ENCODE measurements at regions not wholly inside any gene's neighbourhood (a gene's known extent, or its start where the extent isn't known, plus 50 kb on each side); places are given as distances from the start of the nearest gene placed in this dataset.

DNA sequence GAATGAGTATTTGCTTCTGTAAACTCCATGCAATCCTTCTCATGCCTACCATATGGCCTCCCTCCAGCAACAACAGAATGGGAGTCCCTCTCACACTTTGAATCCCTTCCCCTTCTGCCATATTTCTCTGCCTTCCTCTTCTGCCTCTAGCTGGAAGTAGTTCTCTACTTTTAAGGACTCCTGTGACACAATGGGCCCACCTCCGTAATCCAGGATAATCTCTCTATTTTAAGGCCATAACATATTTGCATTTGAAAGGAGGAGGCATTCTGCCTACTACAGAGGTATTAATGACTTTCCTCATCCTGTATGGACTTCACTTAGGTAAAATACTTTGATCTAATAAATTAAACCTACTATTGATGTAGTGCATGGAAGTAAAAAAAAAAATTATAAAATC lies 155.4 kb upstream of the ITGA1 start:
- TF ChIP-seq, protein P1, sequence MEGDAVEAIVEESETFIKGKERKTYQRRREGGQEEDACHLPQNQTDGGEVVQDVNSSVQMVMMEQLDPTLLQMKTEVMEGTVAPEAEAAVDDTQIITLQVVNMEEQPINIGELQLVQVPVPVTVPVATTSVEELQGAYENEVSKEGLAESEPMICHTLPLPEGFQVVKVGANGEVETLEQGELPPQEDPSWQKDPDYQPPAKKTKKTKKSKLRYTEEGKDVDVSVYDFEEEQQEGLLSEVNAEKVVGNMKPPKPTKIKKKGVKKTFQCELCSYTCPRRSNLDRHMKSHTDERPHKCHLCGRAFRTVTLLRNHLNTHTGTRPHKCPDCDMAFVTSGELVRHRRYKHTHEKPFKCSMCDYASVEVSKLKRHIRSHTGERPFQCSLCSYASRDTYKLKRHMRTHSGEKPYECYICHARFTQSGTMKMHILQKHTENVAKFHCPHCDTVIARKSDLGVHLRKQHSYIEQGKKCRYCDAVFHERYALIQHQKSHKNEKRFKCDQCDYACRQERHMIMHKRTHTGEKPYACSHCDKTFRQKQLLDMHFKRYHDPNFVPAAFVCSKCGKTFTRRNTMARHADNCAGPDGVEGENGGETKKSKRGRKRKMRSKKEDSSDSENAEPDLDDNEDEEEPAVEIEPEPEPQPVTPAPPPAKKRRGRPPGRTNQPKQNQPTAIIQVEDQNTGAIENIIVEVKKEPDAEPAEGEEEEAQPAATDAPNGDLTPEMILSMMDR (conservative IDR thresholded peaks at IDR 0.05), result no peak
- no peak for TF ChIP-seq ZFX (IDR thresholded peaks at IDR 0.05)

All from C4-2B (cell line).